Mesenchymal stem cell (in vitro differentiated cells and primary cell): ENCODE measurements at regions not wholly inside any gene's neighbourhood (a gene's known extent, or its start where the extent isn't known, plus 50 kb on each side); places are given as distances from the start of the nearest gene placed in this dataset.
"Not testable (repeated sequence)": the region's sequence is repeated elsewhere in the genome, so short reads cannot be mapped to it uniquely, and the experiment has no call there.

Experiments
- DNase-seq: peaks from one replicate; pipeline ENCODE4 v3.0.0-alpha.2; 2013
- H2AFZ ChIP-seq: one replicate; pipeline ENCODE4 v1.6.1; 2013; ENCODE audit warnings: low read depth, mild to moderate bottlenecking, control low read depth, inconsistent platforms, low read length, moderate library complexity
- H2AK5ac ChIP-seq: 2 replicates; pipeline ENCODE4 v1.6.1; 2013; ENCODE audit warnings: low read length, moderate library complexity, mild to moderate bottlenecking, inconsistent platforms; ENCODE audit not compliant: severe bottlenecking
- H2BK120ac ChIP-seq: one replicate; pipeline ENCODE4 v1.6.1; 2013; ENCODE audit warnings: low read depth, mild to moderate bottlenecking, inconsistent platforms, low read length, moderate library complexity
- H2BK12ac ChIP-seq, 2 experiments: one replicate each; pipeline ENCODE4 v1.6.1; 2013; ENCODE audit warnings: inconsistent platforms in 2 of 2, low read length in 2 of 2, mild to moderate bottlenecking in 2 of 2, moderate library complexity in 2 of 2, control low read depth in 1 of 2
- H2BK15ac ChIP-seq: one replicate; pipeline ENCODE4 v1.6.1; 2013; ENCODE audit warnings: mild to moderate bottlenecking, low read depth, inconsistent platforms; ENCODE audit not compliant: poor library complexity, severe bottlenecking
- H2BK5ac ChIP-seq: 2 replicates; pipeline ENCODE4 v1.6.1; 2013; ENCODE audit warnings: low read depth, mild to moderate bottlenecking, low read length, control low read depth, inconsistent platforms; ENCODE audit not compliant: poor library complexity, severe bottlenecking
- H3K14ac ChIP-seq, 2 experiments: one replicate each; pipeline ENCODE4 v1.6.1; 2013; ENCODE audit warnings: inconsistent platforms in 2 of 2, low read length in 2 of 2, control low read depth in 1 of 2, mild to moderate bottlenecking in 1 of 2, moderate library complexity in 1 of 2
- H3K18ac ChIP-seq, 2 experiments: one replicate each; pipeline ENCODE4 v1.6.1; 2013; ENCODE audit warnings: inconsistent platforms in 2 of 2, low read length in 2 of 2, control low read depth in 1 of 2, low read depth in 1 of 2, mild to moderate bottlenecking in 1 of 2
- H3K23ac ChIP-seq, 2 experiments: one replicate each; pipeline ENCODE4 v1.6.1; 2013; ENCODE audit warnings: inconsistent platforms in 2 of 2, low read length in 2 of 2, mild to moderate bottlenecking in 2 of 2, moderate library complexity in 2 of 2, control low read depth in 1 of 2
- H3K27ac ChIP-seq: 2 replicates; pipeline ENCODE4 v1.5.1; 2013; ENCODE audit warnings: mild to moderate bottlenecking, moderate library complexity, low read length, control low read depth, inconsistent platforms; ENCODE audit not compliant: poor library complexity, severe bottlenecking
- H3K27me3 ChIP-seq, 2 experiments: 2 replicates each; pipeline versions ENCODE4 v1.6.1 to v1.7.0; 2013; ENCODE audit warnings: low read length in 2 of 2, mild to moderate bottlenecking in 2 of 2, moderate library complexity in 2 of 2, control low read depth in 1 of 2, inconsistent platforms in 1 of 2; ENCODE audit not compliant: control insufficient read depth in 1 of 2, insufficient read depth in 1 of 2
- H3K36me3 ChIP-seq, 2 experiments: 2 replicates each; pipeline versions ENCODE4 v1.6.1 to v1.7.0; 2013; ENCODE audit warnings: low read length in 2 of 2, control low read depth in 1 of 2, inconsistent platforms in 1 of 2, low read depth in 1 of 2, mild to moderate bottlenecking in 1 of 2; ENCODE audit not compliant: insufficient read depth in 2 of 2, control insufficient read depth in 1 of 2
- H3K4ac ChIP-seq, 2 experiments: one replicate each; pipeline ENCODE4 v1.6.1; 2013; ENCODE audit warnings: inconsistent platforms in 2 of 2, low read length in 2 of 2, mild to moderate bottlenecking in 2 of 2, moderate library complexity in 2 of 2, control low read depth in 1 of 2, low read depth in 1 of 2
- H3K4me1 ChIP-seq: 2 replicates; pipeline ENCODE4 v1.6.1; 2013; ENCODE audit warnings: low read depth, low read length, control low read depth; ENCODE audit not compliant: control insufficient read depth, insufficient read depth
- H3K4me2 ChIP-seq: 2 replicates; pipeline ENCODE4 v1.6.1; 2013; ENCODE audit warnings: low read length, mild to moderate bottlenecking, inconsistent platforms; ENCODE audit not compliant: poor library complexity, severe bottlenecking
- H3K4me3 ChIP-seq, 2 experiments: 2 replicates each; pipeline versions ENCODE4 v1.5.1 to v1.7.0; 2013; ENCODE audit warnings: low read length in 2 of 2, mild to moderate bottlenecking in 2 of 2, control low read depth in 1 of 2, low read depth in 1 of 2; ENCODE audit not compliant: insufficient read depth in 1 of 2
- H3K79me1 ChIP-seq: replicated peaks from 2 replicates; pipeline ENCODE4 v1.6.1; 2013; ENCODE audit warnings: mild to moderate bottlenecking, control low read depth, low read length, inconsistent platforms; ENCODE audit not compliant: poor library complexity, severe bottlenecking
- H3K9ac ChIP-seq: 2 replicates; pipeline ENCODE4 v1.7.0; 2013; ENCODE audit warnings: mild to moderate bottlenecking, low read length, moderate library complexity
- H3K9me3 ChIP-seq: 2 replicates; pipeline ENCODE4 v1.7.0; 2013; ENCODE audit warnings: mild to moderate bottlenecking, low read length; ENCODE audit not compliant: control insufficient read depth
- H4K8ac ChIP-seq: one replicate; pipeline ENCODE4 v1.6.1; 2013; ENCODE audit warnings: inconsistent platforms, mild to moderate bottlenecking, low read length, moderate library complexity
- H4K91ac ChIP-seq: one replicate; pipeline ENCODE4 v1.6.1; 2013; ENCODE audit warnings: mild to moderate bottlenecking, low read length, inconsistent platforms
- WGBS: methylation state at CpG from one replicate; pipeline ENCODE4 v1.1.7; 2013; ENCODE audit warnings: mixed read lengths; 5-methylcytosine and 5-hydroxymethylcytosine counted together

DNA sequence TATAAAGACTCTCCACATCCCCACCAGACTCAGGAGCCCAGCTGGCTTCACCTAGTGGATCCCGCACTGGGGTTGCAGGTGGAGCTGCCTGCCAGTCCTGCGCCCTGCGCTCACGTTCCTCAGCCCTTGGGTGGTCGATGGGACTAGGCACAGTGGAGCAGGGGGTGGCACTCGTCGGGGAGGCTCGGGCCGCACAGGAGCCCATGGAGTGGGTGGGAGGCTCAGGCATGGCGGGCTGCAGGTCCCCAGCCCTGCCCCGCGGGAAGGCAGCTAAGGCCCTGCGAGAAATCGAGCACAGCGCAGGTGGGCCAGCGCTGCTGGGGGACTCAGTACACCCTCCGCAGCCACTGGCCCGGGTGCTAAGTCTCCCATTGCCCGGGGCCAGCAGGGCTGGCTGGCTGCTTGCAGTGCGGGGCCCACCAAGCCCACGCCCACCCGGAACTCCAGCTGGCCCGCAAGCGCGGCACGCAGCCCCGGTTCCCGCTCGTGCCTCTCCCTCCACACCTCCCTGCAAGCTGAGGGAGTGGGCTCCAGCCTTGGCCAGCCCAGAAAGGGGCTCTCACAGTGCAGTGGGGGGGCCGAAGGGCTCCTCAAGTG lies 371.8 kb downstream of the PRDM5 start:
- not testable (repeated sequence) for H2BK5ac ChIP-seq, H3K23ac ChIP-seq, H3K4me2 ChIP-seq, DNase-seq, H4K91ac ChIP-seq, H3K79me1 ChIP-seq, H2AK5ac ChIP-seq, H2BK120ac ChIP-seq, H4K8ac ChIP-seq, H3K27me3 ChIP-seq, H3K9ac ChIP-seq, H3K9me3 ChIP-seq, H2BK15ac ChIP-seq, H3K18ac ChIP-seq, H3K4me3 ChIP-seq, H2BK12ac ChIP-seq, H3K4me1 ChIP-seq, H3K27ac ChIP-seq, H2AFZ ChIP-seq, H3K4ac ChIP-seq, H3K14ac ChIP-seq, H3K36me3 ChIP-seq
- 91% methylated on average over 16 of the region's 30 CpGs for WGBS

DNA sequence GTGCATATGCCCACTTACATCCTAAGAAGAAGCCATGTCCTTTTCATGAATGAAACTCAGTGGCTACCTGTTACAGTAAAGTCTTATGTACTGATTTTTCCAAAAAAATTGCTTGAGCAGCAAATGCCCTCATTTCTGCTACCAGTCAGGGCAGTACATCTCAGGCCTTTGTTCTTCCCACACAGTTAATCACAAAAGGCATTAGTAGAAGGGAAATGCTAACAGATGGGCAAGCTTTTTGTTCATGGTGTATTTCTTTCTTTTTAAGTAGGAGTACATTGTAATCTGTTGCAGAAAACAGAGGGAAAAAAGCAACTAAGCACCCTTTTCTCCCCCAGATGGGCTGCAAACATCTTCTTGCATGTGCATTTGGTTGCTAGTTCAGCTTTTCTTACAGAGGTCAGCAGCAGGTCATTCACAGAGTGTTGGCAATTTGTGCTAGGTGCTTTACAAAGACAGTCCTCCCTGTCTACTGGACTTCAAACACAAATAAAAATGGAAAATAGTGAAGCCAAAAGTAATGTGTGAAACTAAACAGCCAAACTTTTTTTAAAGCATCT lies 373.4 kb downstream of the PRDM5 start:
- Histone ChIP-seq H3K27ac (no peak overlapping the region), H3K14ac (no peak overlapping the region), H3K79me1 (no peaks in the 10 kb centered on the region), H3K4ac (no peak overlapping the region), H3K27me3 (no peaks in the 10 kb centered on the region), H3K4me1 (no peaks in the 10 kb centered on the region), H2BK12ac (no peak overlapping the region), H4K8ac (no peak overlapping the region), H2AK5ac (no peak overlapping the region), H3K4me3 (no peak overlapping the region), H3K36me3 (no peaks in the 10 kb centered on the region), H3K4me2 (no peak overlapping the region), H2AFZ (no peak overlapping the region), H3K9me3 (no peaks in the 10 kb centered on the region), H2BK120ac (no peak overlapping the region), H4K91ac (no peak overlapping the region), H3K9ac (no peak overlapping the region), H2BK15ac (no peak overlapping the region), H3K23ac (no peak overlapping the region), H3K18ac (no peak overlapping the region), H2BK5ac (no peak overlapping the region)
- no peak for DNase-seq

DNA sequence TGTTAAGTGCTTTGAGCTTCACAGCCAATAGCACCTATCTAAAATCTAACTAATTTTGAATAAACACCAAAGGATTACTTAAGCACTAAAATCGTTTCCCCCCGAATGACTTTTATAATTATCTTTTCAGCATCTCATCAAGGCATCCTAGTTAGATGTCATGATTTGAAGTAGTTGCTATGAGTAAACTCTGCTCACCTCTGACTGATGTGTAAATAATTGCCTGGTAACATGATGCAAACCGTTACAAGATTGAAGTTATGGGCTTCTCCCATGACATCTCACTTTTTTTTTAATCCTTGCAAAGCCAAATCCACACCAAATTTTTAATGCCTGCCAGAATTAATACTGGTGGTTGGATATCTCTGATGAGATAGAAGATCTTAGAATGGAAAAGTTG lies 377.1 kb downstream of the PRDM5 start:
- H3K23ac ChIP-seq: no peak overlapping the region
- no peaks in the 10 kb centered on the region for H3K36me3 ChIP-seq
- H2BK15ac ChIP-seq: no peak overlapping the region
- H2BK5ac ChIP-seq: no peak overlapping the region
- no CpG with 5 or more reads among the region's 3 CpGs for WGBS
- no peak overlapping the region for H3K27ac ChIP-seq
- H3K4me3 ChIP-seq: no peak overlapping the region
- no peak overlapping the region for H2BK120ac ChIP-seq
- H3K9me3 ChIP-seq: no peaks in the 10 kb centered on the region
- no peak overlapping the region for H3K9ac ChIP-seq
- no peak overlapping the region for H3K4ac ChIP-seq
- no peaks in the 10 kb centered on the region for H3K79me1 ChIP-seq
- H2AFZ ChIP-seq: no peak overlapping the region
- H3K14ac ChIP-seq: no peak overlapping the region
- H2BK12ac ChIP-seq: no peak overlapping the region
- no peak overlapping the region for H3K4me2 ChIP-seq
- no peak overlapping the region for H3K18ac ChIP-seq
- H4K8ac ChIP-seq: no peak overlapping the region
- H2AK5ac ChIP-seq: no peak overlapping the region
- no peaks in the 10 kb centered on the region for H3K27me3 ChIP-seq
- H3K4me1 ChIP-seq: no peaks in the 10 kb centered on the region
- no peak for DNase-seq
- H4K91ac ChIP-seq: no peak overlapping the region

DNA sequence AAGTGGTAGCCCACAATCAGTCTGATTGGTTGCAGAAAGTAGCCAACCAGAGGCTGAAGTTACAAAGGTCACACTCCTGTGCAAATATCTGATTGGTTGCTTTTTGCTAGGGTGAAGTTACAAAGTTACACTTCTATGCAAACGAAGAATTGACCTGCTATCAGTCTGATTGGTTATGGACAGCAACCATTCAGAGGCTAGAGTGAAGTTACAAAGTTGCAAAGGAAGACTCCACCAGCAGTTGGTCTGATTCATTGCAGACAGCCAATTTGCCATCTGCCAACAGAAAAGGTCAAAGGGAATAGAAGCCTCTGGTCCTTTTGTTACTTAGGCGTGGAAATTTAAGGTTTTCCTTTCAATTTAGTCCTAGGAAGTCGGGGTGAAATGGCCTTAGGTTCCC lies 377.7 kb downstream of the PRDM5 start:
- Histone ChIP-seq H2BK120ac (no peak overlapping the region), H3K23ac (no peak overlapping the region), H3K18ac (no peak overlapping the region), H2BK15ac (no peak overlapping the region), H3K4ac (no peak overlapping the region), H3K36me3 (no peaks in the 10 kb centered on the region), H2BK5ac (no peak overlapping the region), H3K4me3 (no peak overlapping the region), H2AK5ac (no peak overlapping the region), H3K9ac (no peak overlapping the region), H3K4me1 (no peaks in the 10 kb centered on the region), H4K8ac (no peak overlapping the region), H2AFZ (no peak overlapping the region), H3K27ac (no peak overlapping the region), H3K4me2 (no peak overlapping the region), H4K91ac (no peak overlapping the region), H3K9me3 (no peaks in the 10 kb centered on the region), H3K27me3 (no peaks in the 10 kb centered on the region), H3K14ac (no peak overlapping the region), H2BK12ac (no peak overlapping the region), H3K79me1 (no peaks in the 10 kb centered on the region)
- DNase-seq: no peak
- 86% methylated on average over 2 of the region's 3 CpGs for WGBS
